Psoas muscle (tissue), 7 donors: ENCODE measurements at regions not wholly inside any gene's neighbourhood (a gene's known extent, or its start where the extent isn't known, plus 50 kb on each side); places are given as distances from the start of the nearest gene placed in this dataset.

Source experiments
- ATAC-seq, 4 donors: fragments of 200-7000 bp; cut with Tn5 transposase; one replicate each; pipeline ENCODE4 v1.9.1; 2020; ENCODE audit warnings: moderate library complexity in 3 of 4, mild to moderate bottlenecking in 2 of 4
- DNase-seq, 2 donors: peaks; one replicate each; pipeline ENCODE4 v3.0.0-alpha.2; 2020
- H3K27ac ChIP-seq: fragments of 200-600 bp; one replicate; pipeline ENCODE4 v1.8.0; 2022
- H3K27me3 ChIP-seq, 3 donors: fragments of 200-600 bp in 1 of 3; one replicate each; pipeline versions ENCODE4 v1.6.1 to v1.8.0; 2013 to 2022; ENCODE audit warnings: low read length in 2 of 3, mild to moderate bottlenecking in 2 of 3, moderate library complexity in 1 of 3; ENCODE audit not compliant: insufficient read depth in 3 of 3
- H3K36me3 ChIP-seq, 2 donors: fragments of 200-600 bp in 1 of 2; one replicate each; pipeline versions ENCODE4 v1.6.1 to v1.8.0; 2013 to 2022; ENCODE audit warnings: low read depth in 1 of 2, mild to moderate bottlenecking in 1 of 2, moderate library complexity in 1 of 2; ENCODE audit not compliant: insufficient read depth in 1 of 2
- H3K4me1 ChIP-seq: fragments of 200-600 bp; one replicate; pipeline ENCODE4 v1.8.0; 2022
- H3K4me3 ChIP-seq: fragments of 200-600 bp; one replicate; pipeline ENCODE4 v1.8.0; 2022; ENCODE audit warnings: mild to moderate bottlenecking
- H3K9me3 ChIP-seq: fragments of 200-600 bp; one replicate; pipeline ENCODE4 v1.8.0; 2022
- WGBS, 3 donors: extraction: QIAGEN DNeasy Blood & Tissue Kit; methylation state at CpG; one replicate each; pipeline versions ENCODE4 v1.1.6 to v1.1.7; 2013; 5-methylcytosine and 5-hydroxymethylcytosine counted together
- intact Hi-C, 2 donors: fragments of 100-400 bp; cut with DNase I; formaldehyde crosslinking; loops; one replicate each; pipeline versions ENCODE4 v1.11.0 to v1.14.2; 2022
- TF ChIP-seq, protein P1 (sequence below): fragments of 200-600 bp; IDR thresholded peaks from one replicate; pipeline ENCODE4 v1.8.0; 2022; ENCODE audit warnings: antibody characterized with exemption
- donor health status: healthy with polysubstance abuse.
- donor health status: DM: no; HTN: no; CAD: no; lungs with moderate emphysema.
- donor health status: Bipolar disorder and iron deficiency.
- donor health status: healthy.
- donor health status: DM: yes; HTN: yes; CAD: no.
- donor health status: DM: no; HTN: no; CAD: no.
- donor health status: DM: yes; HTN: yes; CAD: no.

DNA sequence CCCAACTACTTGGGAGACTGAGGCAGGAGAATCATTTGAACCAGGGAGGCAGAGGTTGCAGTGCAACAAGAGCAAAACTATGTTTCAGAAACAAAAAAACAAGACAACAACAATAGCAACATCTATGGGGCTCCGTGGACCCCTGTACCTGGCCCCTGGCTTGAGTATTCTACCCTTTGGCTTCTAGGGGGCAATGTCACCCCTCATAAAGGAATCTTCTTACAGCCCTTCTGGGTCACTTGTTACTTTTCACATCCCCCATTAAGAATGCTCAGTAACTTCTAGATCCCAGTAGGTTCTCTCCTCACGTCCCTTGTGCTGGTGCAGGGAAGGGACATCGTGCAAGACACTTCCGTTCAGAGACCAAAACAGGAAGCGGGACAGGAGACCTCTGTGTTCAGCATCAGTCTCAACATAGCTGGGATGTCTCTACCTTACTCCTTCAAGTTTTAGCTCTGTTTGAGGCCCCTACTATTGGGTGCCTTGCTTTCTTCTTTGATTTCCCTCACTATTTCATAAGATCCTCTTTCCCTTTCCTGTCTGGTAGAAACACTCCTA, 218.1 kb upstream of the ARGLU1 start:
- TF ChIP-seq, protein P1, sequence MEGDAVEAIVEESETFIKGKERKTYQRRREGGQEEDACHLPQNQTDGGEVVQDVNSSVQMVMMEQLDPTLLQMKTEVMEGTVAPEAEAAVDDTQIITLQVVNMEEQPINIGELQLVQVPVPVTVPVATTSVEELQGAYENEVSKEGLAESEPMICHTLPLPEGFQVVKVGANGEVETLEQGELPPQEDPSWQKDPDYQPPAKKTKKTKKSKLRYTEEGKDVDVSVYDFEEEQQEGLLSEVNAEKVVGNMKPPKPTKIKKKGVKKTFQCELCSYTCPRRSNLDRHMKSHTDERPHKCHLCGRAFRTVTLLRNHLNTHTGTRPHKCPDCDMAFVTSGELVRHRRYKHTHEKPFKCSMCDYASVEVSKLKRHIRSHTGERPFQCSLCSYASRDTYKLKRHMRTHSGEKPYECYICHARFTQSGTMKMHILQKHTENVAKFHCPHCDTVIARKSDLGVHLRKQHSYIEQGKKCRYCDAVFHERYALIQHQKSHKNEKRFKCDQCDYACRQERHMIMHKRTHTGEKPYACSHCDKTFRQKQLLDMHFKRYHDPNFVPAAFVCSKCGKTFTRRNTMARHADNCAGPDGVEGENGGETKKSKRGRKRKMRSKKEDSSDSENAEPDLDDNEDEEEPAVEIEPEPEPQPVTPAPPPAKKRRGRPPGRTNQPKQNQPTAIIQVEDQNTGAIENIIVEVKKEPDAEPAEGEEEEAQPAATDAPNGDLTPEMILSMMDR: no peak
- no peaks in the 10 kb centered on the region for H3K4me1 ChIP-seq
- DNase-seq (no peak), ATAC-seq (no peak)
- H3K27ac ChIP-seq: no peak overlapping the region
- H3K4me3 ChIP-seq: no peak overlapping the region
- no peaks in the 10 kb centered on the region for H3K27me3 ChIP-seq
- 27 to 80% (median 53%) methylated on average over 5 of the region's 5 CpGs for WGBS, 3 donors
- no peaks in the 10 kb centered on the region for H3K9me3 ChIP-seq
- intact Hi-C loops: no loop called here
- no peaks in the 10 kb centered on the region for H3K36me3 ChIP-seq

DNA sequence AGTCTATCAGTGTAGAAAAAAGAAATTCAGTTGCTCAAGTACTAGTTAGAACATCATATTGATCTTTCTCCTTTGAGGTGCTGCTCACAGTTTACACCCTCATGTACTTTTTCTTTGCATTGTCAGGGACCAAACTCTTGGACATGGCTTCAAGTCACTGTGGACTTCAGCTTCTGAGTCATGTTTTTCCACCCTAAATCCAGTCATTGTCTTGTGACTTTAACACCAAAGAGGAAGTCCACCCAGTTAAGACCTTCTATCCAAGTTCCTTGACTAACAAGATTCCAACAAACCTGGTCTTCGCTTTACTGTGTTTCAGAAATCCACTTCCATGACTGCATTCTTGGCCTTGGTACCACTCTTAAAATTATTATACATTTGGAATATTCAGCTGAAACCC, 206.7 kb upstream of the ARGLU1 start:
- Histone ChIP-seq H3K27me3 (no peaks in the 10 kb centered on the region), H3K36me3 (no peaks in the 10 kb centered on the region), H3K4me3 (no peak overlapping the region), H3K9me3 (no peaks in the 10 kb centered on the region), H3K4me1 (no peaks in the 10 kb centered on the region), H3K27ac (no peak overlapping the region)
- WGBS, 3 donors: 91 to 100% (median 94%) methylated on average over 1 of the region's 1 CpG
- ATAC-seq: no peak
- TF ChIP-seq, protein P1: no peak
- intact Hi-C loops: no loop called here
- no peak for DNase-seq

GRCh38 chr13:106772006-106772601, 204.2 kb upstream of the ARGLU1 start:
- 32 to 37% (median 36%) methylated on average over 6 of the region's 6 CpGs for WGBS, 3 donors

GRCh38 chr13:106768991-106769390, 201.1 kb upstream of the ARGLU1 start:
- Histone ChIP-seq H3K4me1 (no peaks in the 10 kb centered on the region), H3K9me3 (peaks cover 7% of the 10 kb centered on the region), H3K4me3 (no peak overlapping the region), H3K27me3 (no peaks in the 10 kb centered on the region), H3K27ac (no peak overlapping the region), H3K36me3 (no peaks in the 10 kb centered on the region)
- TF ChIP-seq, protein P1: no peak
- ATAC-seq: no peak
- intact Hi-C loops: no loop called here
- DNase-seq: no peak
- 49 to 63% (median 60%) methylated on average over 3 of the region's 3 CpGs for WGBS, 3 donors

More at GRCh38 chr13:106772006-106772601, 204.2 kb upstream of the ARGLU1 start:
- H3K9me3 ChIP-seq: peaks cover 4% of the 10 kb centered on the region
- H3K4me3 ChIP-seq: no peak overlapping the region
- H3K36me3 ChIP-seq: no peaks in the 10 kb centered on the region
- TF ChIP-seq, protein P1: no peak
- H3K4me1 ChIP-seq: no peaks in the 10 kb centered on the region
- intact Hi-C loops: no loop called here
- no peak for DNase-seq
- H3K27me3 ChIP-seq: no peaks in the 10 kb centered on the region
- no peak for ATAC-seq
- no peak overlapping the region for H3K27ac ChIP-seq

GRCh38 chr13:106762708-106763107, 194.8 kb upstream of the ARGLU1 start:
- Histone ChIP-seq H3K36me3 (no peaks in the 10 kb centered on the region), H3K4me3 (no peak overlapping the region), H3K4me1 (no peaks in the 10 kb centered on the region), H3K27ac (no peak overlapping the region), H3K27me3 (no peaks in the 10 kb centered on the region), H3K9me3 (peaks cover 7% of the 10 kb centered on the region)
- ATAC-seq (no peak), DNase-seq (no peak)
- WGBS, 3 donors: 60 to 68% (median 65%) methylated on average over 3 of the region's 3 CpGs
- intact Hi-C loops: no loop called here
- TF ChIP-seq, protein P1: no peak
